NCI-H345 treated with DMSO at 0.1 percent for 48 hours (cell line): ENCODE measurements at regions not wholly inside any gene's neighbourhood (a gene's known extent, or its start where the extent isn't known, plus 50 kb on each side); places are given as distances from the start of the nearest gene placed in this dataset.
"Not testable (repeated sequence)": the region's sequence is repeated elsewhere in the genome, so short reads cannot be mapped to it uniquely, and the experiment has no call there.

Experiments used
- DNase-seq: peaks from one replicate; lab custom pipeline; 2025; ENCODE audit not compliant: unreplicated experiment; lab: John Stamatoyannopoulos, UW

- no peak for DNase-seq
Observed at GRCh38 chr2:82790206-82791021, 1668.7 kb downstream of the SUCLG1 start.

DNA sequence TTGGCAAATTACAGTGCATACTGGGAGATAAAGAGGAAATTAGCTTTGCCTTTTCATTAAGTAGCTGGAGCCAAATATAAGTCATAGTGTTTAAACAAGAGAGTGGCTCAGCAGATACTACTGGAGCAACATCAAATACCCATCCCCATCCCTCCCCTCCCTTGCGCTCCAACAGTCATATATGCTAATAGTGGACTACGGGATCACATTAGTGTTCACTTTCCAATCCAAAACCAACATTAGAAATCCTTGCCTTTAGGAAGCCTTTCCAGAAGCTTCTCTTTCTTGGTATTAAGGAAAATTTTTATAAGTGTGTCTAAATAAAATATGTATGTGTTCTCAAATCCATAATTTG lies 1669.3 kb downstream of the SUCLG1 start:
- DNase-seq = no peak

GRCh38 chr2:82781176-82781915 lies 1677.7 kb downstream of the SUCLG1 start:
- DNase-seq = no peak

GRCh38 chr2:82780050-82780449 lies 1679.0 kb downstream of the SUCLG1 start:
- DNase-seq = no peak

GRCh38 chr2:82752396-82752795 lies 1706.7 kb downstream of the SUCLG1 start:
- no peak for DNase-seq

DNA sequence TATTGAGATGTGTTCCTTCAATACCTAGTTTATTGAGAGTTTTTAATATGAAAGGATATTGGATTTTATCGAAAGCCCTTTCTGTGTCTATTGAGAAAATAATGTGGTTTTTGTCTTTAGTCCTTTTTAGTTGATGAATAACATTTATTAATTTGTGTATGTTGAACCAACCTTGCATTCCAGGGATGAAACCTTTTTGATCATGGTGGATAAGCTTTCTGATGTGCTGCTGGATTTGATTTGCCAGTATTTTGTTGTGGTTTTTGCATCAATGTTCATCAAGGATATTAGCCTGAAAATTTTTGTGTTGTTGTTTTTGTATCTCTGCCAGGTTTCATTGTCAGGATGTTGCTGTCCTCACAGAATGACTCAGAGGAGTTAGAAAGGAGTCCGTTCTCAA lies 1710.4 kb downstream of the SUCLG1 start:
- DNase-seq = no peak

GRCh38 chr2:82740527-82740926 lies 1718.6 kb downstream of the SUCLG1 start:
- DNase-seq = no peak

GRCh38 chr2:82737965-82738364 lies 1721.1 kb downstream of the SUCLG1 start:
- DNase-seq = not testable (repeated sequence)

- DNase-seq = no peak
Observed at GRCh38 chr2:82735336-82735735, 1723.7 kb downstream of the SUCLG1 start.

DNA sequence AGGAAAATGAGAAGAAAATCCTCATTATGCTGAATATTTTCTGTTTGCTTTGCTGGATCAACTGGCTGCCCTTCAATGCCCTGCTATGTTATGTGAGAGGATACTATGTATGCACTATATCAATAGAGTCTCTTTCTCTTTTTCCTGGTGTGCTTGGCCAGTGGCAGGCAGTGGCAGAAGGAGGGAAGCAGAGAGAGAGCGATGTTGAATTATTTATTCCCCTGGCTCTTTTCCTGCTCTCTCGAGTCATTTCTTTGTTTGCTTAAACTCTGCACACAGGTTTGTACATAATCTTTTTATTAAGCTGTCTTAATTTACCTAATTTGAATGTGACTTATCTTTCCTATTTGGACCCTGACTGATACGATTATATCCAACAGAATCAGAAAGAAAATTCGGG lies 1727.3 kb downstream of the SUCLG1 start:
- no peak for DNase-seq

GRCh38 chr2:82730811-82731210 lies 1728.3 kb downstream of the SUCLG1 start:
- DNase-seq = no peak

- no peak for DNase-seq
Observed at GRCh38 chr2:82728090-82728489, 1731.0 kb downstream of the SUCLG1 start.

GRCh38 chr2:82708681-82709080 lies 1750.4 kb downstream of the SUCLG1 start:
- DNase-seq = no peak

- no peak for DNase-seq
Observed at GRCh38 chr2:82697231-82697630, 1761.8 kb downstream of the SUCLG1 start.

DNA sequence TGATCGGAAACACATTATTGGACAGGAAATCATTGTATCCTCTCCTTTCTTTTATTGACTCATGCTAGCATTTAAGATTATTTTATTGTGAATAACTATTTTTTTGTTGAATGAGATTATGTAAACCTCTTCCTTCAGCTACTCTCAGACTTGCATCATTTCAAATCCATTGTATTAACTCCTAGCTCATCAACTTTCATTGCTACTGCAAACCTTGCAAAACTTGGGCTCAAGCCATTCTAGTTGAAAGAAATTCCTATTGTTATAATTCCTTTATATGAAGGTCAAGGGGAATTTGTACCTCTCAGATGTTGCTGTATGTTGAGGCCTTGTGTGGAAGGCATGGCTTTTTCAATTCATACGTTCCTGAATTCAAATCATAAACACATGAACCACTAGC lies 1764.6 kb downstream of the SUCLG1 start:
- DNase-seq = no peak

- DNase-seq = no peak
Observed at GRCh38 chr2:82690757-82691411, 1768.2 kb downstream of the SUCLG1 start.

GRCh38 chr2:82675186-82675585 lies 1783.9 kb downstream of the SUCLG1 start:
- DNase-seq = no peak

GRCh38 chr2:82674652-82675051 lies 1784.4 kb downstream of the SUCLG1 start:
- no peak for DNase-seq

DNA sequence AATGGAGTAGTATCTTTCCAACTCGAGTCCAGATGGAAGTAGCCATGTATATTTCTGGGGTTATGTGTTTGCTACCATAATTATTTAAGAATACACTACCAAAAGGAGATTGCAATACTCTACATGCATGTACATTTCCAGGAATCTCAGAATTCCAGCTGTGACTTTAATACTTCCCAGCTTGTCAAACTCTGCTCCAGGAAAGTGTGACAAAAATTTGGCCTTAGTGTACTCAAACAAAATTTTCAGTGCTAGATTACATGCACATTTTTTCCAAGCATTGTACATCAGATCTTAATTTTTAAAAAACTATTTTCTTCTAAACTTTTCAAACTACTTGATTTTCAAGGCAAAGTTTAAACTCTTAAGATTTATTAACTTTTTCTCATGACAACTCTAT lies 1791.6 kb downstream of the SUCLG1 start:
- no peak for DNase-seq

GRCh38 chr2:82665691-82666090 lies 1793.4 kb downstream of the SUCLG1 start:
- no peak for DNase-seq

- no peak for DNase-seq
Observed at GRCh38 chr2:82657106-82657505, 1802.0 kb downstream of the SUCLG1 start.

DNA sequence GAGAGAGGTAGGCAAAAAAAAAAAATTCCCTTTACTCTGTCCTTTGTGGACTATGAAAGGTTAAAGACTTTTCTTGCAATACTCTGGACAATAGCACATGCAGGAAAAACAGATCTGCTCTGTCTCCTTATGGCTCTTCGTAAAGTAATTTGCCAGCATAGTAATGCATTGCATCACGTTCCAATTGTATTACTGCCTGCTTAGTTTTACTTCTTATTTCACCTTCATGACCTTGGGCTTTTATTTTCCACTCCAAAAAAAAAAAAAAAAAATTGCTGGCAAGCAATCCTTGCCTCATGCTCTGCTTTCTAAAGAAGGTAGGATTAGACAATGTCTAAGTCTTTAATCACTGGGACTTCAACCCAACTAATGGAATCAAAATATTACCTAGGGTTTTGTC lies 1802.7 kb downstream of the SUCLG1 start:
- no peak for DNase-seq
